GM18508 (cell line): ENCODE measurements at regions not wholly inside any gene's neighbourhood (a gene's known extent, or its start where the extent isn't known, plus 50 kb on each side); places are given as distances from the start of the nearest gene placed in this dataset.
"Not testable (repeated sequence)": the region's sequence is repeated elsewhere in the genome, so short reads cannot be mapped to it uniquely, and the experiment has no call there.

Experiments
- ATAC-seq: cut with Tn5 transposase; IDR thresholded peaks from one replicate; pipeline ENCODE4 v1.9.1; 2021; ENCODE audit warnings: moderate number of reproducible peaks; ENCODE audit not compliant: insufficient read depth, unreplicated experiment

DNA sequence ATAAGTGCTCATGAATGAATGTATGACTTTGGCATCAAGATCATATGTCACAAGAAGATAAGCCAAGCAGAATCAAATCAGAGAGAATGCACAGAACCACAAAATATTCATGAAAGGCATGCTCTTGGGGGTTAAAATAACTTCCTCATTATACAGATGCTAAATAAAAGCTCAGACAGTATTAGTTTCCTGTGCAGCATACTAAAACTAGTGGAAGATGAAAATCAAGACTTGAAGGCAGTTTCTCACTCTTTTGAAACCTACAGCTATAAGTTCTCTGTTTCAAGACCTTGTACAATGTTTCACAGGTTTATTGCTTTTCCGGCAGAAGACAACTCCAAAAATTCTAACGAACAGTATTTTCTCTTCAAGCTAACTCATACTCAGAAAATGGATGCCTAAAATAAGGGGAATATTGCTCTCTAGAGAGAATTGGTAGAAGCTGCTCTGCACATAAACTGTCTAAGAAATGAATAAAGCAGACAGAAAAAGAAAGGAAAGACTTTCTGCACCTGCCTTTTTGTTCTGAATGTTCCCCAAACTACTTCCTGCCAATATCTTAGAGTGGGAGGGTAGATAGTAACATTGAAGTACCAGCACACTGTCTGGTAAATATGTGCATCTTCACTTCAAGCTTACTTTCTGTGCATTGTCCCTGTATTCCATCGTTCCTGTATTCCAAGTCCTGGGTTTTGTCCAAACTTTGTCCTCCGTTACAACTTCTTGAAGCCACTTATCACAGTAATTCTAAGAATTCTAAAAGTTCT, 639.4 kb upstream of the FAT3 start:
- no peak for ATAC-seq

DNA sequence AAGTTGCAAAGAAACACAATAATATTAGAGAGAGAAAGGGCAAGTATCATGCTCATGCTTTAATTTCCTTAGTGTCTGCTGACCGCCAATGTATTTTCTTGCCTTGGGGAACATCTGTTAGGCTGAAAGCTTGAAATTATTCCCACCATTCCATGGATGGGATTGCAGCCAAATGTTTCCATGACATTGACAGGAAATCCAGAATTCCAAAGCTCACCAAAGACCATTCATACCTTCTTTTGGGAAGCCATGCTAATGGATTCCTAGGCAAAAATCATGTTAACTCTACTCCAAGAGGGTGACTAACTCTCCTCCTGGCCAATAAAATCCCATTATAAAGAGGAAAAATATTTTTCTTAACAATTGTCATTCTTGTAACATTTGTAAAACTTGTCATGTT, 661.4 kb upstream of the FAT3 start:
- ATAC-seq: no peak

DNA sequence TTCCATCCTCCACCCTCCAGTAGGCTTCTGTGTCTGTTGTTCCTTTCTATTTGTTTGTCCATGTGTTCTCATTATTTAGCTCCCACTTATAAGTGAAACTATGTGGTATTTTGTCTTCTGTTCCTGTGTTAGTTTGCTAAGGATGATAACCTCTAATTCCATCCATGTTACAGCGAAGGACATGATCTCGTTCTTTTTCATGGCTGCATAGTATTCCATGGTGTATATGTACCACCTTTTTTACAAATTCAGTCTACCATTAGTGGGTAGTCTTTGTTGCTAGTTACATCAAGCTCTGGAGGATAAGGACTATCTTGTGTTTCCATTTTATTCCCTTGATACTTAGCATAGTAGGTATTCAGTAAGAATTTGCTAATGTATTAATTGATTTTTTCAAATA, 664.2 kb upstream of the FAT3 start:
- no peak for ATAC-seq

DNA sequence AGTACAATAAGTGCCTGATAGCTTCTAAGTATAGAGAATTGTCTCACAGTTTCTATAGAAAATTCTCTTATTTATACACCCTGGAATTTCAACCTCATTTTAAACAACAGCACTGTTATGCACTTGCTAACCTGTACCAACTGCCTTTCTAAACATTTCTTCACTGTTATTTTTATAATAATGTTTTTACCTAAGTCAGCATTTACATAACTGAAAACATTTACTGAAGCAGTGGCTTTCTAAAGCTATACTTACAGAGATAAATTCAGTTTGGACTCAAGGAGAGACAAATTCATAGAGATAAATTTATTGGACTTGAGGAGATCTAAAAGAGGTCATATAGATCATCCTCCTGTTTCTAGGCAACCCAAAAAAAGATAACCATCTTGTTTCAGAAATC, 686.6 kb upstream of the FAT3 start:
- ATAC-seq: no peak

DNA sequence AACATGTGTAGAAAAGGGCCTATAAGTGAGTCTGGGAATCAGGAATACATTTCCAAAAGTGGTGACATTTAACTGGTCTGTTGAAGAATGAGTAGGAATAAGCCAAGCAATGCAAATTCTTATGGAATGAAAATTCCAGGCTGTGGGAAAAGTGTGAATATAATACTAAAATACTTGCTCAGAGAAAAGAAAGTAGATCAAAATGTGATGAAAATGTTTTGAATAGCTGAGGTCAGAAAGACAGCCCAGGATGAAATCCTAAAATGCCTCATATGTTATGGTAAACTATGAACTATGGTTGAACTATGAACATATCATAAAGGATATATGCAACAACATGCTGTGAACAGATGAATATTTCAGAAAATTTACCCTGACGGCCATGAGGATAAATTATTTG, 688.3 kb upstream of the FAT3 start:
- ATAC-seq: no peak

DNA sequence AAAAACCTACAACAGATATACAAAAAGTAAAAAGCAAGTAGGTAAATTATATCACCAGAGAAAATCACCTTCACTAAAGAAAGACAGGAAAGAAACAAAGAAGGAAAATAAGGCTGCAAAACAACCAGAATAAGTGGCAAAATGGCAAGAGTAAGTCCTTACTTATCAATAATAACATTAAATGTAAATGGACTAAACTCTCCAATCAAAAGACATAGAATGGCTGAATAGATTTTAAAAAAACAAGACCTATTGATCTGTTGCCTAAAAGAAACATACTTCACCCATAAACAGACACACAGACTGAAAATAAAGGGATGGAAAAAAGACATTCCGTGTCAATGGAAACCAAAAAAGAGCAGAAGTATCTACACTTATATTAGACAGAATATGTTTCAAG, 695.7 kb upstream of the FAT3 start:
- ATAC-seq: no peak

DNA sequence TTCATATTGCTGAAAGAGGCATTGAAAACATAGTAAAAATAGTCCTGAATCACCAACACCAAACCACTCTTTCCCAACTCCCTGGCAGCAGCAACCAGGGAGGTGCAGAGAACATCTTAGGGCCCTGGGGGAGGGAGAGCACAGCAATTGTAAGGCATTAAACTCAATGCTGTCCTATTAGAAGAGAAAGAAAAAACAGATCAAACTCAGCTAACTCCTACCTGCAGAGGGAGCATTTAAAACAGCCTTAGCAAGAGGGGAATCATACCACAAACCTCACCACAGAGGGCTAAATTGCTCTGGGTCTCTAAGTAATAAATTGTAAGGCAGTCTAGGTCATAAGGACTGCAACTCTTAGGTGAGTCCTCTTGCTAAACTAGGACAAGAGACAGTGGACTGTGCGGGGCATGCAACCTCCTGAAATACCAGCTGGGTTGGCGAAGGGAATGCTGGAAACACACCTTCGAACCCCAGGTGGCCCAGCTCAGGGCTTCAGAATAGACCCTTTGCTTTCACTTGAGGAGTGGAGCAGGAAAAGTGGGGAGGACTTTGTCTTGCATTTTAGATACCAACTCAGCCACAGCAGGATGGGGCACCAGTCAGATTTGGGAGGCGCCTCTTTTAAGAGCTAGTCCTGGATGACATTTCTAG, 697.1 kb upstream of the FAT3 start:
- no peak for ATAC-seq

DNA sequence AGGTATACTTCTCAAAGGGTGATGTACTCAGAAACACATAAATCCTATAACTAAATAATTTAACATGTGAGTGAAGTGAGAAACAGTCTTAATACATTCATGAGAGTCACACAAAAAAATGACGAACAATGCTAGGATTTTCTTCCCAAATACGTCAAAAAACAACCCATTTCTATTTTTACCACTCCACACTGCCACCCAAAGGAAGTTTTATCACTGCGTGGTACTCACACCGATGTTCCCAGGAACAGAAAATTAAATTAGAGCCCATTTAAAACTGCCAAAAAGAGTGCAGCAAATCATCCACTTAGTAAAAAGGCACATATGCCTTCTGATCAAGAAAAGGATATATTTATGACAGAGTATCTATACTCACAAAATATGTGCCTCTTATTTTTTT, 710.9 kb upstream of the FAT3 start:
- ATAC-seq: no peak

DNA sequence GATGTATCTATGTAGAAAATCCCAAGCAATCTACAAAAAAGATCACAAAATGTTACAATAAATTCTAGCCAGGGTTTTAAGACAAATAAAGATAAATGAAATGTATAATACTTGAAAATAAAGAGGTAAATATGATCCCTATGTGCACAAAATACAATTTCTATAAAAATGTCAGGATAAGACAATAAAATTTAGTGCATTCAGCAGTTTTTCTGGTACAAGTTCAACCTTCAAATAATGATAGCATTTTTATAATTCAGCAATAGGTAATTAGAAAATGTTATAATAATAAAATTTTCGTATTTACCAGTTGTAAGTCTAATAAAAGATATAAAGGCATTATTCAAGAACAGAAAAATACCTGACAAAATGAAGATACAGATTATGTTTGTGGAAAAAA, 726.8 kb upstream of the FAT3 start:
- no peak for ATAC-seq

DNA sequence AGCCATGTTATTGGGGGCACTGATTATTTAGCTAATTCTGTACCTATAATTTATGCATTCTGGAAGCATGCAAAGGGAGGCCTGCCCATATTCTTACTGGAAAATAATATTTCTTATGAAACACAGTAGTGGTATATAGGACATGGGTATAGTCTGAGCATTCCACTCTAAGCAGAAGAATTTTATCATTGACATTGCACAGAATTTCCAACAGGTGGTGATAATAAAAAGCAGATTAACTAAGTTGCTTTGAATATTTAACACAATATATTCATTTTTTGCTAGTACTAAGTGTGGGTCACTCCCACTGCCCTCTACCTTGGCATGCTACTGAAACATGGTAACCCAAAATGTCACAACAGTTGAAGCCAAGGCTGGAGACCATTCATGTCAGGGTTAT, 728.8 kb upstream of the FAT3 start:
- no peak for ATAC-seq

DNA sequence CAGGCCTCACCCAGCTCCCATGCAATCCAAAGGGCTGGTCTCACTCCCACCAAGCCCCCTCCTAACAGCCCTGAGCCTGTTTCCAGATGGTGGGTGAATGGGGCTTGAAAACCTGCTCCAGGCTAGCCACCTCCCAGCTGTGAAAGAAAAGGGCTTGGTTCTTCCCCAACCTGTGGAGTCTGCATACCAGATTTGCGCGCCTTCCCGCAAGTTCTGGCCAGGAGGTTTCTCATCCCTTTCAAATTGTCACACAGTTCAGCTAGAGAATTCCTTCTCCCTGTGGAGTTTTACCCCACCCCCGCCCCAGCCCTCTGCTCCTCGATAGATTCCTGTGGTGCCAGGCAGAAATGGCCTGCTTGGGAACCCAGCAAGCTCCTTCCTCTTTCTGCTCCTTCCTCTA, 734.6 kb upstream of the FAT3 start:
- no peak for ATAC-seq

DNA sequence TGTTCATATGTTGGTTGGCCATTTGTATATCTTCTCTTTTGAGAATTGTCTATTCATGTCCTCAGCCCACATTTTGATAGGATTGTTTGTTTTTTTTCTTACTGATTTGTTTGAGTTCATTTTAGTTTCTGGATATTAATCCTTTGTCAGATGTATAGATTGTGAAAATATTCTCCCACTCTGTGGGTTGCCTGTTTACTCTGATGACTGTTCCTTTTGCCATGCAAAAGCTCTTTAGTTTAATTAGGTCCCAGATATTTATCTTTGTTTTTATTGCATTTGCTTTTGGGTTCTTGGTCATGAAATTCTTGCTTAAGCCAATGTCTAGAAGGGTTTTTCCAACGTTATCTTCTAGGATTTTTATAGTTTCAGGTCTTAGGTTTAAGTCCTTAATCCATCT, 740.7 kb upstream of the FAT3 start:
- ATAC-seq: not testable (repeated sequence)

DNA sequence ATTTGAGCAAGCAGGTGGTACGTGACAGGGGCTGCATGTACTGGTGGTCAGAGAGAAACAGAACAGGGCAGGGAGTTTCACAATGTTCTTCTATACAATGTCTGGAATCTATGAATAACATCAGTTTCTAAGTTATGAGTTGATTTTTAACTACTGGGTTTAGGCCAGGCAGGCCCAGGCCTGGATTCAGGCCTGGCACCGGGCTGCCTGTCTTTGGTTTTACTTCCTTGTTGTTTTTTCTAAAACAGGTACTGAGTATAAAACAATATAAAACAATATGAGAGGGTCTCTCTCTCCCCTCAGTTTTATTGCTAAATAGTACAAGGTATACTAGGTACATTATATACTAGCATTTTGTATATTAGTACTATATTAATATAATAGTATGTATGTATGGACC, 742.7 kb upstream of the FAT3 start:
- not testable (repeated sequence) for ATAC-seq

DNA sequence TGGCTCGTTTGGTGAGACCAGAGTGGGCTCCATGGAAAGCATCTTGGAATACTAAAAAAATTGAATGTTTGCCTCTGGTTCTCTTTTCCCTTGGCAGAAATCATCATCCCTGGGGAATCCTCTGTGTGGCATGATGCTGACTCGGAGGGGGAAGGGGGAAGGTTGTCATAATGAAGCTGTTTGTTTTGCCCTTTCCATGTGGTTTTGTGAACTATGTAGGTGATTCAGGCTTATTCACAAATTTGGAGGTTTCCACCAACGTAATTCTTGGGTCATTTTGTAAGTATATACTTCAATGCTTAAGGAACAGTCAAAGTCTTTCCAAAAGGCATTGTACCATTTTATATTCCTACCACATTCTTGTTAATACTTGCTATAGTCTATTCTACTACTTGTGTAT, 754.0 kb upstream of the FAT3 start:
- no peak for ATAC-seq

DNA sequence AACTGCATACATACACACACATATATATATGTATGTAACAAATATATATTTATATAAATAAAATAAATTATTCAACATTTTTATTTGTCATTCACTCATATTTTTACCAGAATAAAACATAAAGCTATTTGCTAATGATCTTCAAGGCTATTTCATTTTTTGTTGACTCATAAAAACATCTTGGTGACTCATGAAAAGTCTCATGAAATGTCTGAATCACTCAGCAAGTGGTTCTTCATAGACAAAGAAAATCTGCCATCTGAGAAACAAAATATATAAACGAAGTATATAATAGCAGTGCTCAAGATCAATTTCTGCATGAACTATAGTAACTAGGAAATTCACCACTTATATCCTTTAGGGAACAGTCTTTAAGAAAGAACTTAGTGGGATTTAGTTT, 764.8 kb upstream of the FAT3 start:
- no peak for ATAC-seq

DNA sequence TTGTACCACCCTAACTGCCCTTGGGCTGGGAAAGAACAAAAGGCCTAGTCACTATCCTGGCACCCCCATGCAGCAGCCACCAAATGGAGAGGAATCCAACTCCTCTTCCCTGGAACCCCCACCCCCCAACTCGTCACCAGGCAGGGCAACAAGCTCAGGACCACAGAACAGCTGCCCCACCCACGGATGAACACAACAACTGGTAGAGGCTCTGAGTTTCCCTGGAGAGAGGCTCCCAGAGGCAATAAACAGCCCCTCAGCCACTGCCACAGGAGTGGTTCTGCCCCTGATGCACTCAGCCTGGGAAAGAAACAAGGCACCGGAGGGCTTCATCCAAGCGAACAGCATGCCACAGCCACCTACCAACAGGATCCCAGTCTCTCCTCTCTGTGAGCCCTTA, 778.4 kb upstream of the FAT3 start:
- ATAC-seq: no peak

DNA sequence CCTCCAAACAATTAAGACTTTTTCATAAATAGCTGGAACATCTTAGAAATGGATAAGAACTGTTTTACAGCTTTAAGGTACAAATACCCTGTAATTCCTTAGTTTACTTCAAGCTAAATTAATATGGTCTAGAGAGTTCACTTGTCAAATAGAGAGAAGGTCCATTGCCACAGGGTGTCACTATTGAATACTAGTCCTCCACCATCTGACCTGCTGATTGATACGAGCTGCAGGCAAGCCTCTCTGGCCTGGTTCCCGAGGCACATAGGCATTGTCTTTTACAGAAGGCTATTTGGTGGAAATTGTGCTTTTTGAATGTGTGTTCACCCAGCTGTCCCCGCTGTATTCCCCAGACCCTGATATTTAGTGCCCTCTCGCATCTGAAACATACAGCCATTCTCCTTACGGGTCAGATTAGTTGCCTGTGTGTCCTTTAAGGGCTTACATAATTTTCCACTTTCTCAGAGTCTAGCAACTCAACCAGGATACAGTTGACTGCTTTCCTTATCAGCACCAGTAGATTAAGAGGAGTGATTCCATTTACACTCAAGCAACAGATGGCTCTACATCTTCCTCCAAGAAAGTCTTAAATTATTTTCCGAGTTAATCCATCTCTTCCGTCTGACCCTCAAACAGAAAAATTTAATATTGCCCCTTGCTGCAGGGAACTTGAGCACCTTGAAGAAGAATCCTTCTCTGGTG, 788.8 kb upstream of the FAT3 start:
- ATAC-seq: no peak

DNA sequence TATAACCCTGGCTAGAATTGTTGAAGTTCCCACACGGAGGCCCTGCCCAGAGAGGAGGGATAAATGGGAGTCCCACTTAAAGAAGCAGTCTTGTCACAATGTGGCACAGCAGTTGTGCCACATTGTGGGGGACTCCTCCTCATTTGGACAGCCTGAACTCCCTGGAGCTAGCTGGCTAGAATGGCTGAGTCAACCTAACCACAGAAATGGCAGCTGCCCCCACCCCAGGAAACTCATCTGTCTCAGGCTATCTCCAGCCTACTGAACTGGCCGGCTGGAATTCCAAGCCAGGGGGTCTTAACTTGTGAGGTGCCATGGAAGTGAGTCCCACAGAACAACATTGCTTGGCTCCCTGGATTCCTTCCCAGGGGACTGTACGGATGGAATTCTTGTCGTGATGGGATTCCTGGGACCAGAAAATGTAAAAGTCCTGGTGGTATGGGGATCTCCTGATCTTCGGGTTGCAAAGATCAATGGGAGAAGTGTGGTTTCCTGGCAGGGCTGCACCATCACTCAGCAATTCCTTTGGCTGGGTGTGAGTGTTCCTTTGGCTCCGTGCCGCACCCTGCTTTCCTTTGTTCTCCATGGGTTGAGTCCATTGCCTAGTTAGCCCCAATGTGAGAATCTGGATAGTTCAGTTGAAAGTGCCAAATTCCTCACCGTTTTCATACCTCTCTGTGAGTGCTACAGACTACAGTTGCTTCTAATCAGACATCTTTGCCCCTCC, 791.2 kb upstream of the FAT3 start:
- no peak for ATAC-seq

DNA sequence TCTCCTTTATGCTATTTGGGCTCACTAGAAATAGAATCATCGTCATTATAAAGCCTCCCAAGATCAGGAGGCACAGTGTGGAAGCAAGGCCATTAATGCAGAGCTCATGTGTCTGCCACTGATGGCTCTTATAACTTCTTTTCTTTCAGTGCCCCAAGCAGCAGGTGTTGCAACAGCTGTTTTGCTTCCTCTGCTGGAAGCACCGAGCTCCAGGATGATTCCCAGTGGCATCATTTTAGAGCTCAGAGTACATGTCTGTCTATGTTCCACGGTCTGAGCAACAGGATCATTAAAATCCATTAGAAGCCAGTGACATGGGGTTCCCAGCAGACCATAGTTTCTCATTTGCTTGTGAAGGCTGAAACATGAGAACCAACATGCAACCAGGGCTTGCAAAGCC, 803.0 kb upstream of the FAT3 start:
- no peak for ATAC-seq

DNA sequence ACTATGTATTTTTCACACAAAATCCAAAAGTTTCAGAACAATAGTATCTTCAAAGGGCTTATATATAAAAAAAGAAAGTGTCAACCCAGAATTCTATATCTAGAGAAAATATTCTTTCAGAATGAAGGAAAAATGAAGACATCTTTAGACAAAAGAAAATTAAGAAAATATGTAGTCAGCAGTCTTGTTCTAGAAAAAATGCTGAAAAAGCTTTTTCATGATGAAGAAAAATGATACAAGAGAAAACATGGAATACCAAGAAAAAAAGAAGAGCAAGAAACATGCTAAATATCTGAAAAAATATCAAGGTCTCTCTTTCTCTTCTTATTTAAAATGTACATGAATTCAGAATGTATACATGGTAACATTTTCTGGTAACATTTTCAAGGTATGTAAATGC, 816.8 kb upstream of the FAT3 start:
- ATAC-seq: no peak

DNA sequence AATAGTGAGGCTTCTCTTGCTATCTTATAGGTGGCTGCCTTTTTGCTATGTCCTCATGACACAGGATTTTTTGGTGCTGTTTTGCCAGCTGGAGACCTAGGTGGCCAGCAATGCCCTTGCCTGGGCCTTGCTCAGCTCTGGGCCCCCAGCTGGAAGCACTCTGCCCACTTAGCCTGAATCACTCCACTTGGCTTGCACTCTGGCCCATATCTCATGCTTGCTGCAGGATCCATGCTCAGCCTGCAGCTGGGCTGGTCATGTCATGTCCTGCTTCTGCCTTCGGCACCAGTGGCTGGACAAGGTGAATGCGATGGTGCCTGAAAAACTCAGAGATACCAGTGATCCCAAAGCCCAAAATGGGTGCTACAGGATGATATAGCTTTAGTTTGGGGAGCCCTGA, 818.6 kb upstream of the FAT3 start:
- no peak for ATAC-seq
